ENCODE measurements at regions not wholly inside any gene's neighbourhood (a gene's known extent, or its start where the extent isn't known, plus 50 kb on each side); places are given as distances from the start of the nearest gene placed in this dataset.

GRCh38 chr2:18977409-18977808, 381.0 kb downstream of the OSR1 start:
- no peak overlapping the region for H3K27ac ChIP-seq (ENCODE audit: control insufficient read depth, insufficient read depth, low read length)
- H4K20me1 ChIP-seq (ENCODE audit: control insufficient read depth, extremely low read depth, insufficient read depth, low read length) = no peaks in the 10 kb centered on the region
- H3K27me3 ChIP-seq (ENCODE audit: control insufficient read depth, extremely low read depth, insufficient read depth, low read length) = no peaks in the 10 kb centered on the region
- FAIRE-seq = no peak
- DNase-seq (ENCODE audit: low read depth, low spot score) = no peak
- H3K79me2 ChIP-seq (ENCODE audit: control insufficient read depth, insufficient read depth, low read length) = no peaks in the 10 kb centered on the region
- dilution Hi-C loops (cut with MboI; ENCODE audit: extremely low pct_ligation_motif_present, low sequenced_read_pairs) = no loop called here
- H3K9ac ChIP-seq (ENCODE audit: control insufficient read depth, extremely low read depth, insufficient read depth, low read length) = no peak overlapping the region
- H2AFZ ChIP-seq (ENCODE audit: control insufficient read depth, low read length) = no peak overlapping the region
- H3K36me3 ChIP-seq (ENCODE audit: control insufficient read depth in 2 of 2, extremely low read depth in 1 of 2, insufficient read depth in 2 of 2, low read length in 2 of 2) = no peaks in the 10 kb centered on the region
- H3K4me2 ChIP-seq (ENCODE audit: control insufficient read depth, extremely low read depth, insufficient read depth, low read depth, low read length) = no peak overlapping the region
- H3K4me3 ChIP-seq (ENCODE audit: control insufficient read depth in 2 of 3, extremely low read depth in 1 of 3, insufficient read depth in 2 of 3, low read depth in 1 of 3, low read length in 3 of 3) = no peak overlapping the region
- H3K9me3 ChIP-seq (ENCODE audit: control insufficient read depth, low read depth, low read length) = no peaks in the 10 kb centered on the region
- no peaks in the 10 kb centered on the region for H3K4me1 ChIP-seq (ENCODE audit: control insufficient read depth, extremely low read depth, insufficient read depth, low read length)
- H3K9me1 ChIP-seq (ENCODE audit: control insufficient read depth, extremely low read depth, insufficient read depth, low read length) = no peaks in the 10 kb centered on the region
- TF ChIP-seq CTCF (optimal IDR thresholded peaks at IDR 0.05 in 1 of 3, IDR thresholded peaks at IDR 0.05 in 1 of 3, conservative IDR thresholded peaks at IDR 0.05 in 1 of 3; ENCODE audit: extremely low read depth in 1 of 3, insufficient read depth in 2 of 3, low read length in 3 of 3) (no peak), EZH2 (IDR thresholded peaks at IDR 0.05; ENCODE audit: low read length) (no peak)

GRCh38 chr2:18976168-18976961, 382.1 kb downstream of the OSR1 start:
- Histone ChIP-seq H4K20me1 (ENCODE audit: control insufficient read depth, extremely low read depth, insufficient read depth, low read length) (no peaks in the 10 kb centered on the region), H3K27ac (ENCODE audit: control insufficient read depth, insufficient read depth, low read length) (no peak overlapping the region), H2AFZ (ENCODE audit: control insufficient read depth, low read length) (no peak overlapping the region), H3K4me3 (ENCODE audit: control insufficient read depth in 2 of 3, extremely low read depth in 1 of 3, insufficient read depth in 2 of 3, low read depth in 1 of 3, low read length in 3 of 3) (no peak overlapping the region), H3K9ac (ENCODE audit: control insufficient read depth, extremely low read depth, insufficient read depth, low read length) (no peak overlapping the region), H3K79me2 (ENCODE audit: control insufficient read depth, insufficient read depth, low read length) (no peaks in the 10 kb centered on the region), H3K9me3 (ENCODE audit: control insufficient read depth, low read depth, low read length) (no peaks in the 10 kb centered on the region), H3K27me3 (ENCODE audit: control insufficient read depth, extremely low read depth, insufficient read depth, low read length) (no peaks in the 10 kb centered on the region), H3K9me1 (ENCODE audit: control insufficient read depth, extremely low read depth, insufficient read depth, low read length) (no peaks in the 10 kb centered on the region), H3K4me1 (ENCODE audit: control insufficient read depth, extremely low read depth, insufficient read depth, low read length) (peaks cover 4% of the 10 kb centered on the region), H3K36me3 (ENCODE audit: control insufficient read depth in 2 of 2, extremely low read depth in 1 of 2, insufficient read depth in 2 of 2, low read length in 2 of 2) (no peaks in the 10 kb centered on the region), H3K4me2 (ENCODE audit: control insufficient read depth, extremely low read depth, insufficient read depth, low read depth, low read length) (no peak overlapping the region)
- FAIRE-seq (no peak), DNase-seq (ENCODE audit: low read depth, low spot score) (no peak)
- no peak for TF ChIP-seq CTCF (optimal IDR thresholded peaks at IDR 0.05 in 1 of 3, IDR thresholded peaks at IDR 0.05 in 1 of 3, conservative IDR thresholded peaks at IDR 0.05 in 1 of 3; ENCODE audit: extremely low read depth in 1 of 3, insufficient read depth in 2 of 3, low read length in 3 of 3)
- no peak for TF ChIP-seq EZH2 (IDR thresholded peaks at IDR 0.05; ENCODE audit: low read length)
- dilution Hi-C loops (cut with MboI; ENCODE audit: extremely low pct_ligation_motif_present, low sequenced_read_pairs) = no loop called here

All from keratinocyte (primary cell).